ENCODE measurements at regions not wholly inside any gene's neighbourhood (a gene's known extent, or its start where the extent isn't known, plus 50 kb on each side); places are given as distances from the start of the nearest gene placed in this dataset.
A peak's percentile ranks its signal among the peaks of the same experiment; 100 is the strongest.

DNA sequence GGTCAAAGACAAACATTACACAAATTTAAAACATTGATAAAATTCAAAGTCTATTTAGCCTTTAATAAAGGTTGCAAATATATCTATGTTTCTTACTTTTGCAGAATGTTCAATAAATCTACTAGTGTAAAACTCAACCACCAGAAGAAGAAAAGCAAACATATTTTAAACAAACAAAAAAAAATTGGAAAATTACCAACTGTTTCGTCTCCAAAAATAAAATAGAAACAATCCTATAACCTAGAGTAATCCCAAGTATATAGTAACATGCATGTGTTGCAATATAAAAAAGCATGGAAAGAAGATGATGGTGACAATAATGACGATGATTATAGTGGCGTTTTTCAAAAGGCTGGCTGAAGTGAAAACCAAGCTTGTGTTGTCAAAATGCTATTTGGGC, 86.0 kb upstream of the PAPPA start:
- WGBS, 2 experiments (ENCODE audit: low coverage in 1 of 2, low lambda C conversion rate in 2 of 2, missing lambda C conversion rate in 2 of 2) = 79 to 83% methylated on average over 3 of the region's 3 CpGs
- TF ChIP-seq EZH2phosphoT487 (IDR thresholded peaks at IDR 0.05; ENCODE audit: insufficient read depth, low read depth) = no peak
- TF ChIP-seq EZH2 (IDR thresholded peaks at IDR 0.05; ENCODE audit: insufficient read depth, poor library complexity, severe bottlenecking) = no peak

DNA sequence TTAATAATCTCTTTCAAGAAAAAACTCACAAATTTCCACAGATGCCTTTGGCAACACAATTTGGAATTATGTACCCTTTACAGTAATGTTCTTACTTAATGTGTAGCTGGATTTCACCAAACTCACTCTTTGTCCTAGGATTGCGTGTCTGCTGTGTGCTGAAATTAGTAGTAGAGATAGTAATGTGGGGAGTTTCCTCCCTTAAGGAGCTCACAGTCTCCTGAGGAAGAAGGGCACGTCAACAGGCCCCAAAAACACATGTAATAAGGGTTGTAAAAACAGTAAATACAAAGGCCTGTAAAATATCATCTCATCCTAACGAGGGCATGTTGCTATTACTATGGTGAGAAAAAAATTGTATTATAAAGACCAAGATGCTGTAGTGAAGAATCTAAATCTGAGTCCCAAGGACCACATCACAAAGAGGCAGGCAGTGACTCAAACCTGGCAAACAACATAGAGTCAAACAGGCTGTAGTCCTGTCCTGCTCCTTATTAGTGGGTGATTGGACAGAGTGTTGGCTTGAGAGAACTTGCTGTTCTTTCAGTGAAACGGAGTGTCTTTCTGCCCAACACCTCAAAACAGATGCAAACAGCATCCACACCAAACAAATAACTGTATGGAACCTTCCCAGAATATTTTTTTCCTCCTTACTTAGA, 83.2 kb upstream of the PAPPA start:
- TF ChIP-seq EZH2phosphoT487 (IDR thresholded peaks at IDR 0.05; ENCODE audit: insufficient read depth, low read depth) = no peak
- TF ChIP-seq EZH2 (IDR thresholded peaks at IDR 0.05; ENCODE audit: insufficient read depth, poor library complexity, severe bottlenecking) = no peak
- WGBS, 2 experiments (ENCODE audit: low coverage in 1 of 2, low lambda C conversion rate in 2 of 2, missing lambda C conversion rate in 2 of 2) = 16 to 22% methylated on average over 4 of the region's 4 CpGs
- H3K4me2 ChIP-seq (ENCODE audit: unreplicated experiment) = no peak overlapping the region
- H3K27ac ChIP-seq = peak overlapping the region; percentile 75
- no peaks in the 10 kb centered on the region for H3K79me2 ChIP-seq (ENCODE audit: insufficient read depth)
- in situ Hi-C loops (cut with MboI) = no loop called here
- no peaks in the 10 kb centered on the region for H3K36me3 ChIP-seq (ENCODE audit: low read depth)
- peaks cover 38% of the 10 kb centered on the region for H3F3A ChIP-seq (ENCODE audit: insufficient read depth)
- peak overlapping the region; percentile 43 for H3K9ac ChIP-seq
- 0 out of 2 replicates have a peak overlapping the region, but pooled peaks have one; percentile 9 for H2AFZ ChIP-seq
- H3K4me3 ChIP-seq = no peak overlapping the region
- H4K20me1 ChIP-seq (ENCODE audit: insufficient read depth) = no peaks in the 10 kb centered on the region
- peaks cover 33% of the 10 kb centered on the region for H3K4me1 ChIP-seq (ENCODE audit: insufficient read depth)
- H3K27me3 ChIP-seq (replicated peaks; ENCODE audit: insufficient read depth) = no peaks in the 10 kb centered on the region
- no peaks in the 10 kb centered on the region for H3K9me3 ChIP-seq (ENCODE audit: low read depth)
- DNase-seq = peak; percentile 83
- no peaks in the 10 kb centered on the region for H3K9me2 ChIP-seq (ENCODE audit: insufficient read depth)

More for the DNA sequence above, 86.0 kb upstream of the PAPPA start:
- Histone ChIP-seq H3K4me1 (ENCODE audit: insufficient read depth) (peaks cover 17% of the 10 kb centered on the region), H3K9me3 (ENCODE audit: low read depth) (no peaks in the 10 kb centered on the region), H3K4me3 (no peak overlapping the region), H4K20me1 (ENCODE audit: insufficient read depth) (no peaks in the 10 kb centered on the region), H3K36me3 (ENCODE audit: low read depth) (no peaks in the 10 kb centered on the region), H3K9me2 (ENCODE audit: insufficient read depth) (no peaks in the 10 kb centered on the region), H3K27me3 (replicated peaks; ENCODE audit: insufficient read depth) (no peaks in the 10 kb centered on the region), H3K4me2 (ENCODE audit: unreplicated experiment) (no peak overlapping the region), H3K9ac (no peak overlapping the region), H3K79me2 (ENCODE audit: insufficient read depth) (no peaks in the 10 kb centered on the region), H3K27ac (no peak overlapping the region), H2AFZ (no peak overlapping the region), H3F3A (ENCODE audit: insufficient read depth) (peaks cover 22% of the 10 kb centered on the region)
- in situ Hi-C loops (cut with MboI) = no loop called here
- no peak for DNase-seq

DNA sequence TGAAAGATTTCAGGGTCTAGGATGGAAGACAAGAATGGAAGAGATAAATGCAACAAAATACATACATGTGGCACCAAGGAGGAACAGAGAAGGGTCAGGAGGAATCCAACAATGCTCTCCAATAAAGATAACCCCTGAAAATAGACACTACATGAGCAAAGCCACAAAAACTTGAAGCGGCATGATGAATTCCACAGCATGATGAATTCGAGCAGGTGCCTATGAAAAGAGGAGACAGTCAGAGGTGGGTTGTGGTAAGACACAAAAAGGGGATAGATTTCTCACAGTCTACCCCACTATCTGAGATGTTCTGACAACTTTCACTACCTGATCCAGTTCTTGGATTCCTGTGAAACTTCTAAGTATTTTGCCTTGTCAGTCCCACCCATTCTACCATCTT, 81.5 kb upstream of the PAPPA start:
- Histone ChIP-seq H2AFZ (no peak overlapping the region), H3K27ac (no peak overlapping the region), H3K4me1 (ENCODE audit: insufficient read depth) (peaks cover 38% of the 10 kb centered on the region), H3K4me3 (no peak overlapping the region), H3K27me3 (replicated peaks; ENCODE audit: insufficient read depth) (no peaks in the 10 kb centered on the region), H3K9ac (no peak overlapping the region), H3K36me3 (ENCODE audit: low read depth) (no peaks in the 10 kb centered on the region), H3K4me2 (ENCODE audit: unreplicated experiment) (no peak overlapping the region), H3F3A (ENCODE audit: insufficient read depth) (peaks cover 44% of the 10 kb centered on the region), H3K9me3 (ENCODE audit: low read depth) (no peaks in the 10 kb centered on the region), H3K79me2 (ENCODE audit: insufficient read depth) (no peaks in the 10 kb centered on the region), H3K9me2 (ENCODE audit: insufficient read depth) (no peaks in the 10 kb centered on the region), H4K20me1 (ENCODE audit: insufficient read depth) (no peaks in the 10 kb centered on the region)
- in situ Hi-C loops (cut with MboI) = no loop called here
- TF ChIP-seq EZH2phosphoT487 (IDR thresholded peaks at IDR 0.05; ENCODE audit: insufficient read depth, low read depth) (no peak), EZH2 (IDR thresholded peaks at IDR 0.05; ENCODE audit: insufficient read depth, poor library complexity, severe bottlenecking) (no peak)
- no peak for DNase-seq
- WGBS, 2 experiments (ENCODE audit: low coverage in 1 of 2, low lambda C conversion rate in 2 of 2, missing lambda C conversion rate in 2 of 2) = 95% methylated on average over 2 of the region's 2 CpGs

DNA sequence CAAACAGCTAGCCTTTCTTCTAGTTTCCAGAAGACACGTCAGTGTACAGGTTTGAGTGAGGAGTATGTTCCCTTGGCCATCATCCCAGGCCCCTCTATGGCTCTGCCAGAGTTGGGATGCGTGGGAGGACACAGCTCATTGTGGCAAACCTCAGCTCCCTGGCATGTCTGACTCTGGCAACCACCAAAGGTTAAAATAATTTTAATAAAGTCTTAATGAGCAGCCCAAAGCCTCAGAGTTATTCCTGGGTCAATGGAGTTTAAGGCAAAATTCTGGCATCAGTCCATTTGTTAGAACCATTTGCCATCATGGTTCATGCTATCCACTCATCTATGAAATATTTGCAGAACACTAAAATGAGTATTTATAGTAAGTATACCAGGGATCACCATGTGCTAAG, 79.8 kb upstream of the PAPPA start:
- 13 to 26% methylated on average over 2 of the region's 2 CpGs for whole genome bisulfite sequencing, 2 experiments (ENCODE audit: low coverage in 1 of 2, low lambda C conversion rate in 2 of 2, missing lambda C conversion rate in 2 of 2)
- H3K79me2 ChIP-seq (ENCODE audit: insufficient read depth) = no peaks in the 10 kb centered on the region
- no peaks in the 10 kb centered on the region for H3K27me3 ChIP-seq (replicated peaks; ENCODE audit: insufficient read depth)
- peak; percentile 96 for DNase-seq
- no peak overlapping the region for H2AFZ ChIP-seq
- no peaks in the 10 kb centered on the region for H3K9me3 ChIP-seq (ENCODE audit: low read depth)
- H3K9me2 ChIP-seq (ENCODE audit: insufficient read depth) = no peaks in the 10 kb centered on the region
- in situ Hi-C loops (cut with MboI) = no loop called here
- no peak overlapping the region for H3K4me3 ChIP-seq
- peak overlapping the region; percentile 37; the same call in 1 of the 2 replicates for H3K9ac ChIP-seq
- no peaks in the 10 kb centered on the region for H4K20me1 ChIP-seq (ENCODE audit: insufficient read depth)
- H3K27ac ChIP-seq = peak overlapping the region; percentile 75
- H3K4me1 ChIP-seq (ENCODE audit: insufficient read depth) = peaks cover 38% of the 10 kb centered on the region
- TF ChIP-seq EZH2 (IDR thresholded peaks at IDR 0.05; ENCODE audit: insufficient read depth, poor library complexity, severe bottlenecking) = no peak
- peak; percentile 82 for TF ChIP-seq EZH2phosphoT487 (IDR thresholded peaks at IDR 0.05; ENCODE audit: insufficient read depth, low read depth)
- H3K4me2 ChIP-seq (ENCODE audit: unreplicated experiment) = peak overlapping the region; percentile 45
- peaks cover 44% of the 10 kb centered on the region for H3F3A ChIP-seq (ENCODE audit: insufficient read depth)
- H3K36me3 ChIP-seq (ENCODE audit: low read depth) = no peaks in the 10 kb centered on the region
